ENCODE measurements at regions not wholly inside any gene's neighbourhood (a gene's known extent, or its start where the extent isn't known, plus 50 kb on each side); places are given as distances from the start of the nearest gene placed in this dataset.

DNA sequence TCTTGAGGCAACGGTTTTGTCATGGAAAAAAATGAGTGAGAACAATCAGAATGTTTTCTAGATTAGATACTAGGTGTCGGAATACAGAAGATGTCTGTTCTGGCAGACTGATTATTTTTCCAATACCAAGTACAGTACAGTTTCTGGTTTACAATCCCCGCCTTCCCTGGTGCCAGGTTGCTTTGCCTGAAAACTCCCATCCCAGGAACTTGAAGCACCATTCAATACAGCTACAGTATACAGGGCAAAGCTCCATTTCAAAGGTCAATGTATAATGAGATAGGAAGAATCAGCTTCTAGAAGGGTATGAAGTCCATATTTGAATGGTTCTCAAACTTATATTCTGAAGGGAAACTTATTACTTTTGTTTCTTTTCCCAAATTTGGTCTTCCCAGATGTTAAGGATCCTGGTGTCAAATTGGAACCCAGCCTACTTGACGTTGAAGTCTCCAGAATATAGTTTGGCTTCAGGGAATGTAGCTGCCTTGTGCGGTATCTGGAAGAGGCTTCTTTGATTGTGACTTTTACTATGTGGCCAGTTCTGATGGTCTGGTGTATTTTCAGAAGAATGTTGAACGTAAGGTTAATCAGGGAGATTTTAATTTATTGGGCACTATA is 238.0 kb upstream of the ATP2B1 start:
- no peak for DNase-seq

DNA sequence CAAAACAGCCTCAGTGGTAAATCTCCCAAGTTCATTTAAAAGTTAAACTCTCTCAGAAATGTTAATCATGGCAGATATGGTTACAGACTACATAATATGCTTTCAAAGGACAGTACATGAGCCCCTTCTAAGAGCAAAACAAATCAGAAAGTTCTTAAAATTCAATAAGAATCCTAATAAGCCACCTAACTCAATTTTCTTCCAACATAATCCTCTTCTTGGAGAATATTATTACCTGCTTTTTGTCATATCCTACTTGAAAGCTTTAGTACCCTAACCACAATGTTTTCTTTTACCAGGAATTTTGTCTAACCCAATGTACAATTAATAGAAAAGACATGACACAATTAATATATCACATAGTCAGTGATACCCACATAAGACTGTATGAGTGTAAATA is 236.5 kb upstream of the ATP2B1 start:
- no peak for DNase-seq

DNA sequence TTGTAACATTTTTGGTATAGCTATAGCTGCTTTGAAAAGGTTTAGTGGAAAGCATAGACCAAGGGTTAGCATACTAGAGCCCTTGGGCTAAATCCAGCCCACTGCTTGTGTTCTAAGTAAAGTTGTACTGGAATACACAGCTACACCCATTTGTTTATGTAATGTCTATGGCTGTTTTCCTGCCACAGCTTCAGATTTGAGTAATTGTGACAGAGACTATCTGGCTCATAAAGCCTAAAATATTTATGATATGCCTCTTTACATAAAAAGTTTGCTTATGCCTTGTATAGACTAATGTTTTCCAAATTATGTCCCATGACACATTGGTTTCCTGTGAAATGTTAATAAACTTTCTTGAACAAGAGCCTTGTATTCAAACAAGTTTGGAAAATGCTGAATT is 234.8 kb upstream of the ATP2B1 start:
- no peak for DNase-seq

DNA sequence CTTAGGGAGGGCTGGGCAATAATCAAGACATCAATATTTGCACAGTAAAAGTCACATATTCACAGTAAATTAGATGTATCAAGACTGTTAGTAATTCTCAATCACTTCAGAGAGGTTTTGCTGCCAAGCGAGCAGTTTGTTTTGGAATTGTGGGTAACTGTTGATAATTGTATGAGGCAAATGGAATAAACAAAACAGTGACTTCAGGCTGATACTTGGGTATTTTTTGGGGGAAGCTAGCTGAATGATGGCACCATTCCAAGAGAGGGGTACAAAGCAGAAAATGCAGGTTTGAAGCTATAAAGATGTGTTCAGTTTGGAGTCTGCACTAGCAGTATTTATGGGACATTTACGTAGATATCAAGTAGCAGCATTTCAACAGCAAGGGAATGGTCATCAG is 232.8 kb upstream of the ATP2B1 start:
- no peak for DNase-seq

DNA sequence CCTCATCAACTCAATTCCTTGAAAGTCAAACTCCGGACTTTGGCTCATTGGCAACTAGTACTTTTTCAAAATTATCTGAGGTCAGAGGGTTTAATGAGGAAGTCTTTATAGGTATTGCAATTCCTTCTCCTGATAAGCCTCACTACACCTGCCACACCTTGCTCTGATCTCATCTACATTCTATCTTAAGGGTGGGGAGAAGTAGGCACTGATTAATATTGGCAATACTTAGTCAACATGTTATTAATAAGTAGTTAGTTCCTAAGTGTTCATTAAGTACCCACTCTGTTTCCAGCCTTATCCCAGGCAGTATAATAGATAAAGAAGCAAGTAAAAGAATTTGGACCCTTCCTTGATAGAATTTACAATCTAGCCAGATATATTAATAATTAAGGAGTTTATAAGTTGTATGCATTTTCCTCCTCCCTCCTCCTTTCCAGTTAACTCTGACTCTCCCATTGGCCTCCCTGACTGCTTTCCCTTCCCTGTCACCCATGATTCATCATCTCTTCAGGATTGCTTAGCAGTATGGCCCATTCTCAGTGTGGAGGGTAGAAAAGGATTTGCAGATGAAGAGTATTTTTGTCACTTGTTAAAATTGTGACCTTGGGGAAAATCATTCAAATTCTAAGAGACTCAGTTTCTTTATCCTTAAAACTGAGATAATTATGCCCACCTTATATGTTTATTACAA is 231.0 kb upstream of the ATP2B1 start:
- no peak for DNase-seq

DNA sequence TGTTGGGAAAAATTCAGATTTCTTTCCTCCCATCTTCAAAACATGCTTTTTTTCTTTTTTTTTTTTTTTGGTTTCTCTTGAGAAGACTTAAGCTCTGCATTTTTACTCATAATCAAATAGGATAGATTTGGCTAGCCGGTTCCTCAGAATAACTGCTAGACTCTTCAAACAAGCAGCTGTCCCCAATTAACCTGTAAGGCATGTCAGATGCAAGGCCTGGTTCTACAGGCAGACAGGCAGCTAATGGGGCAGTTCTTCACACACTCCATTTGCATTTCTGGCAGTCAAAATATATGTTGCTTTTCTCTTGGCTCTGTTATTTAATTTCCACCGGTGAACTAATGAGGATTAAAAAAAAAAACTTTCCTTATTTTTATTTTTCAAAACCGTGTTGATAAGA is 228.0 kb upstream of the ATP2B1 start:
- no peak for DNase-seq

DNA sequence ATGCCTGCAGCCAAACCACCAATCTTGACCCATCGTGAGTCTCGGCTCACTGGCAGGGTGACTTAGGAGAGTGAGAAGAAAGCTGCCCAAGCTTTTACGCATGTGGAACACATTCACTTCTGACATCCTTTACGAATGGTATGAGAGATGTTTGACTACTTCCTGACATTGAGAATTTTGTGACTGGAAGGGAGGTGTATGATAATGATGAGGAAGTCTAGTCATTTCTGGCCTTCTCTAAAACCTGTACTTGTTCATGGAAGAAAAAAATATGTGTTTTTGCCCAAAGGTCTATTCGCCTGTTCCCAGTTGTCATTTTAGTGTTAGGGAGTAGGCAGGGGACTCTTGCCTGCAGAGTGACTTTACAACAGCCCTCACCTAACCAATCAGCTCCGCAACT is 227.2 kb upstream of the ATP2B1 start:
- DNase-seq, result no peak

DNA sequence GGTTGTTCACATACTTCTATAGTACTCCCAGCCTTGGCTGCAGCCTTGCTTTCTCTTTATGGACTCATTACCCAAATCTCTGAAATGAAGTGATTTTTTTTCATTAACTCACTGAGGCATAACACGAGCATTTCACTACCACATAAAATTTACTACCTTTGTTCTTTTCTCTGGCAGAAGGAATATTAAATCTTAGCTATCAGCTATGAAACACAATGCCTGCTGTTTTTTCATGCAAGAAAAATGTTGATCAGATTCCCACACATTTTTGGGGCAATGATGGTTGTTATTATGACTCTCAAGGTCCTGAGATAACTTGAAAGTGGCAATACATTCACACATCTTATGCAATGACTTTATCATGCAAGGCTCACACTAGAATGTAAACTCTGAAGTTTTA is 225.3 kb upstream of the ATP2B1 start:
- no peak for DNase-seq

DNA sequence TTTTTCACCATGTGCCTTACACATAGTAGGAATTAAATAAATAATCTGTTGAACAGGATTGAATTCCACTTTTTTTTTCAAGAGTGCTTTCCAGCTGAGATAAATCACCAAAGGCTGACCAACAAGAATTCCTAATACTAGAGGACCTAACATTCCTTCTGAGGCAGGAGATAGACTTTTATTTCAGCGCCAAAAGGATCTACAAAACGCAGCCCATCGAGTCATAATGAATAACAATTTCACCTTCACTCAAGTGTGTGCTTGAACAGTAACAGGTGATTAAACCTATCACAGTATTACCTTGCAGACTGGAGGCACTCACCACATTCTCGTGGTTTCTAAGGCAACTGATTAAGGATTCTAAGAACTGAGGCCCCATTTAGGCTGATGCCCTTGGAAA is 224.3 kb upstream of the ATP2B1 start:
- DNase-seq, result no peak

DNA sequence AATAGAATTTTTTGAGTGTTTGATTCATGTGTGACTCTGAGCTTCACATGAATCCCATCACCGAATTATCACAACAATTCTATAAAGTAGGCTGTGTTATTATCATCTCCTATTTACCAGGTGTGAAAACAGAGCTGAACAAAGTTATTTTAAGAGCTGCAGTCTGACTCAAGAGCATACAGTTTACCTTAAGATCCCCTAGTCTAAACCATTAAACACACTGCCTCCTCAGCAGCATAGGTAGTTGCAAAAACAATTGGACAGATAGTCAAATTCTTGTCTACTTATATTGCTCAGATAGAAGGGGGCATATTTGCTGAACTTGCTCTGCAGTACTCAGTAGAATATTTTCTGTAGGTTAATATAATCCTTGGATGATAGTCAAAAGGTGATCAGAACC is 219.8 kb upstream of the ATP2B1 start:
- no peak for DNase-seq

DNA sequence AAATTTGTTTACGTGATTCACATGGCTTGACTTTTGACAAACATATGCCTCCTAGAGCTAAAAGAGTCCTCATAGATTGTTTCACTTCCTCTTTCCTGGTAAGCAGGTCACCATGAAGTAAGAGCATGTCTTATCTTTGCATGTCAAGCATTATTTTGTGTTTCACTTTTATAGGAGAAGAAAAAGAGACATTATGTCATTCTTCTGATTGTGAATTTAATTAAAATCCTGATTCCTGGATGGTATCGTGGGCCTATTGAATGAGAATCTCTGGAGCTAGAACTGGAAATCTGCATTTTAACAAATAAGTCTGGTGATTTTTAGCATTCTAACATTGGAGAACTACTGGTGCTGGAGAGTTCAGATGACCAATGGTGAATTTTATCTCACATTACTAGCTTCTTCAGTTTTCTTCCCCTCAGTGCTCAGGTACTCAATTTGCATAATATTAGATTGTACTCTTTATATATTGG is 218.6 kb upstream of the ATP2B1 start:
- no peak for DNase-seq

DNA sequence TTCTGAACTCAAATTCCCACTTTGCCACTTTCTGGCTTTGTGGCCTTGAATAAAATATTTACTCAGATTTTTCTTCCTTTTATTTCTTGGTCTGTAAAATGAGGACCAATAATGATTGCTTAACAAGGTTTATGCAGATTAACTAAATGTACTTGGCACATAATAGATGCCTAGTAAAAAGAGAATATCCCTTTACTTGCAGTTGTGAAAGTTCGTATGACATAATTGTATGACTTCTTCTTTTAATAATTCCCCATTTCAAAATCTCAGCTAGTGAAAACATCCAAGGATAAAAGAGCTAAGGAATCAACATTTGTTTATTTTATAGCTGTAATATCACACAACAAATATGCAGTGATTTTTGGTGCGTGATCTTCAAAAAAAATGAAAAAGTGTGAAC is 215.6 kb upstream of the ATP2B1 start:
- DNase-seq, result no peak

DNA sequence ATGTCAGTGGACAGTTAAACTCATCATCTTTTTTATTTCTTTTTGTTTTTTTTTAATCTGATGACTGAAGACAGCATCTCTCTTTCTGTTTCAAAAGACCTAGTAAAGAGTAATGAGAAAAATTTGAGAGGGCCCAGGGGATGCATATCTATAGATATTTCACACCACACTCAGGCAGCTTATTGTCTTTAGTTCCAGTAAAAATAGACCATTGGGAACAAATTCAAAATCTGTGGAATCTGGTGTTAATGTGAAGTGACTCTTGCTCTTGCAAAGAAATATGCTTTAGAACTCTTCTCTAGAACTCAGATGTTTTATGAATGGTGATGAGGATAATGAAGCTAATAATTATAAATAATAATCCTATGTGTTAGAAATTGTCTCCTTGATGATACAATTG is 214.5 kb upstream of the ATP2B1 start:
- no peak for DNase-seq

DNA sequence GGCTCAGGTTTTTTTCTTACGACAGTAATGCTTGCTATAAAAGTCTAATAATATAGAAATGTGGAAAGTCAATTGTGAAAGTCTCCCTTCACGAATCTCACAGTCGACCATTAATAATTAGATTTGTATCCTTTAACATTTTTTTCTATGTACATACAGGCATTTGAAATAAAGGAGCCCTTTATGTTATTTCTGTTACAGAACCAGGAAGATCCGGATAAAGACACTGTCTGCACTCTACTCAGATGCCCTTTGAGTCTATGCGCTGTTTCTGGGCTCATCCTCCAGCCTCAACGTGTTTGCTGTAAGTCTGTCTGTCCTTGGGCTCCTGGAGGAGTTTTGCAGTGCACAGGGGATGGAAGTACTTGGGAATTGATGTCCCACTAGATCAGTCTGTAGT is 212.2 kb upstream of the ATP2B1 start:
- no peak for DNase-seq

DNA sequence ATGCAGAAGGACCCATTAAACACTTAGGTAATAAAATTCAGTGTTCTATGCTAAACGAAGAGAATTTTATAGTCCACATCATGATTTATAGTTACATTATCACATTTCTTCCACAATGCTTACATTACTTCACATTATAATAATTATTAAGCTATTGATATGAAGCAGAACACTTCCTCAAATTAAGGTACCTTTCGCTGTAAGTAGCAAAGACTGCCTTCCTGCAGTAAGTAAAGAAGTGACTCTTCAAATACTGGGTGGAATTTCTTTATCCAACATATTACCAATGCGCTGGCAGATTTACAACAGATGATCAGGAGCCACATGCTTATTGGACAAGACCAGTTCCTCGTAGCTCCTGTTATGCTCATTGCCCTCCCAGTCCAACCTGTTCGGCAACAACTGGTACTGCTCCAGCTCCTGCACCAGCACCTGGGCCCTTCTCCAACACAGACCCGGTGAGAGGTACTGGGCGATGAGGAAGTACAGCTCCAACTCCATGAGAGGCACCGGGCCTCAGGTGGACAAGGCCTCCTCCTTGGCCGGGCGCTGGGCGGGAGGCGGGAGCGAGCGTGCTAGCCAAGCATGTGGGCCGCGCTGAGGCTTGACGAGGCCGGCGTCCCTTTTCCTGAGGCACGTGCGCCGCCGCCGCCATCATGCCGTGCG is 210.7 kb upstream of the ATP2B1 start:
- DNase-seq, result no peak

DNA sequence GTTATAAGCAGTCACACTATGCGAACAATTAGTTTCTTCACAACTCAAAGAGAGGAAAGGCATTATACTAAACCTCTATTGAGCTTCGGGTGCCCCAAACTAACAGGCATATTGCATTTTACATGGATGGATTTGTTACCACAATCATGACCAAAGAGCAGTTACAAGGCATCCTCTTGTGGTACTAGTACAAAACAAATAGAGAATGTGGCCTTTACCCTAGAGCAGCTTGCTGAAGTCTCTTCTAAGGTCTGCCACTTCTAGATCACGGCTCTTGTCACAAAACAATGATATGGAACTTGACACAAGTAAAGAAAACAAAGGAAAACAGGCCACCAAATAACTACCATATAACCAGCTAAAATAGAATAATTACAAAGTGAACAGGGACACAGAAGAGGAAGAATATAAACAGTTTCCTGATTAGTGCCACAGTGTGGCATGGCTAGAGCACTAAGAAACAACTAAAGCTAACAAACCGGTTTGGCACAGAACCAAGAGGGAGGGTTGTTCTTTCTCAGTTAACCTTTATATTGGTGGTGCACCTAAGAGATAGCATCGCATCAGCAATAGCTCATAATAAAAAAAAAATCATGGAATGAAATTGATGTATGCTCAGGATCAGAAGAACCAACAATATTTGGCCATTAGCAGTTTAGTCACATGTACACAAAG is 209.7 kb upstream of the ATP2B1 start:
- no peak for DNase-seq

DNA sequence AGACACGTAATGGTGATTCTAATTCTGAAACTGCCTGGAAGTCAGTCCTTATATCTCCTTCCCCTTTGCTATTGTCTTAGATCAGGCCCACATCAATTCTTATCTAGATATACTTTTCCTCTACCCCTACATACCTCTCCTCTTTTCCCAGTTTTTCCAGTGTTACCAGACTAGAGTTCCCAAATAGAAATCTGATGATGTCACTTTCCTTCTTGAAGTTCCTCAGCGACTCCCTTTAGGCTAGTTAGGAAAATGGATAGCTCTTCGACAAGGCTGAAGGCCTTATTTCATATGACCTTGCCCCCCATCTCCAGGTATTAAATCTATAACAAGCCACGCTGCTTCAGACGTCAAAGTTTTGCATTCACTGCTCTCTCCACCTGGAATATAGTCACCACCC is 201.1 kb upstream of the ATP2B1 start:
- no peak for DNase-seq

DNA sequence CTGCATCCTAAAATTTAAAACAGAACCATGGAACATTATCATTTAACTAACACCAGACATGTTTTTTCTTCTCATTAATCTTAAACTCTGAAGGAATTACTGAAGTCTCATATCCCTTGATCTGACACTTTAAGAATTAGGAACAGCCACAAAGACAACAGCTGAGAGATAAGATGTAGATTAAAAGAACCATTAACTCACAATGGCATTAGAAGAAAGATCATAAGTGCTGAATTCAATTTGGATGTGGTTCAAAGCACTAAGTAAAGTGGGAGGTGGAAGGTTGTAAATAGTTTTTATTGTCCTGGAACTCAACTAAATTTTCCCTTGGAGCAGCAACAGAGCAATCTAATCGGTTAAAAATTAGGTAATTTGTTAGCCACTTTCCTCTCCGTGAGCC is 199.0 kb upstream of the ATP2B1 start:
- no peak for DNase-seq

DNA sequence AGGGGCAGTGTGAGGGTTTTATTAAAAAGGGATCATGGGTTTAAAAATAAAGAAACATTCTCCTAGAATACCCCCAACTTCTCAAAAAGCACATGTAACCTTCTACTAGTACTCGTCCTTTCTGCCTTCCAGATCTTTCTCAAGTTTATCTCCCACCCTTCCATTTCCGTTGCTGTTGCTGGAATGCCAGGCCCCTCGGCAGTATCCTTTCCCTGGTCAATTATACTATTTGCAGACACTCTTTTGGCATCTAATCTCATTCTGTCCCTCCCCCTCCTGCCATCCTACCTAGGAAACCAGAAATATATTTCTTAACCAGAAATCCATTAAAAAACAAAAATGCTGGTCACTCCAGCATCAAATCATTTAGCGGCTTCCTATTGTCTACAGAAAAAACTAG is 198.2 kb upstream of the ATP2B1 start:
- DNase-seq, result no peak

DNA sequence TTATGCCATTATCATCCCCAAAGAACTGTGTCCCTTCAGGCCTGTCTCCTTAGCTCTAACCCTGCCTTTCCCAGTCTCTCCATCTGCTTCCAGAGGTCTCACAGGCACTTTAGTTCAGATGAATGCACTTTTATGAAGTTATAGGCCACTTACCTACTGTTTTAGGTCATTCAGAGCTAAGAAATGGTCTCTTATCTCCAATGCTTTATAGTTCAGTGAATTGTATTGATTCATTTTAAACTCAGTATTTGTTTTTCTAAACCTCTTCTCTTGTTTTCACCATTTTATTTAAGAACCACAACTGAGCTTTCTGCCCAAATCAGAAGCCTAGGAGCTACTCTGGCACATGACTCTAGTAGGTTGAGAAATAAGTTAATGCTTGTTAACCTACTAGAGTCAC is 197.5 kb upstream of the ATP2B1 start:
- no peak for DNase-seq

DNA sequence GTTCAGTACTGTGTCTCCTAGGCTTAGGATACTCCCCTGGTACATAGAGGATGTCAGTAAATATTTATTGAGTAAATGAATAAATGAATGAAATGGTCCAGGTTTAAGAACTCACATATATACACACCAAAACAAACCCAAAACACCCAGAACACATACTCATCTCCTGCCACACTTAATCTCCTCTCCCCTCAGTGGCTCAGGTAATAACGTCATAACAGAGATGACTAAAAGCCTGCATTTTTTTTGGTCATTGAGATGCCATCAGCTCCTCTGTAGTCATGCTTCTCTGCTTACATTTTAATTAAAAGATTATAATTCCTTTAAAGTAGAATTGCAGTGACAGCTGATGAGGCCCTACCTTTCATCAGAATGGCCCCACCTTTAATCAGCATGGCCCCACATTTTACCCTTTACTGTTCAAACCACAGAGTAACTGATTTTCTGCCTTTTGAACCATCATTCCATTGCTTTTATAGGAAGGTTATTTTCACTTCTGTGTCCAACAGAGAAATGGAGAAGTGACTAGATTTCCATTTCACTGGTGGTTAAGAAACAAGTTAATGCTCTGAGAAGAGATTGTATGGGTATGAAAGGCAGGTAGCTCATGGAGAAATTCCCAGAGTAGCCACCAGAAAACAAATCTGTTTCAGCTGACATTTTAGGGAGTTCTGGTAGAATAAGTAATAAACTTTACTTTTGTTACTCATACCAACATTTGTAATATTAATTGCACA is 193.4 kb upstream of the ATP2B1 start:
- DNase-seq, result no peak

DNA sequence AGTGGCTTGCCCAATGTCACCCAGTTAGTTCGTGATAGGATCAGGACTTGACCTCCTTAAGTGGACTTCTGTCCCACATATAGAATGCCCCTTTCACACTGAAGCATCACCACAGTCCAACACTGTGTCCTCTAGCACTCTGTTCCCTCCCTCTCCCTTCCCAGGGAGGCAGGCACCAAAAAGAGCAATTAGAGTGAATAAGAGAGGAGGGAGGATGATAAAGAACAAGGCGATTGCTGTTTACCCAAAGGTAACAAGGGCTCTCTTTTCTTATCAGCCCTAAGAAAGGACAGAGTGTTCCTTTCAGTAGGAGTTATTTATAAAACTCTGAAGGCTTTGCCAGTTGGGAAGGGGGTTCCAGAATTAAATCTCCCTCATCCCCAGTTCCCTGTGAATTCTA is 192.7 kb upstream of the ATP2B1 start:
- DNase-seq, result no peak

DNA sequence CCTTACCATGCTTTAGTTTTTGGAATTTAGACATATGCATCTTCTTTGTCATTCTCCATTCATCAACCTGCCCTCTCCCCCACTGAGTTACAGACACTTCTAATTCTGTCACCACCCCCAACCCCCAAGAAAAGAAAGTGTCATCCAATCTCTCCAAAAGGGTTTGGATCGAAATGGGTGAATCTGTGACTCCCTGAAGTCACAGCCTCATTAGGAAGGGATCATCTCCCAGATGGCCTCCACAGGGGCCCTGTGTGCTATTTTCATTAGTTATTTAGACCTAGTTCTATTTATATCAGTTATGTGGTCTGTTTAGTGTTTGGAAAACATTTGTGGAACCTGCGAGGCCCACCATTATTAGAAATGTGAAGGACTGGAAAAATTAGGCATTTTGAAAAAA is 191.0 kb upstream of the ATP2B1 start:
- DNase-seq, result no peak

Data from NCI-H1930 (cell line).